ENCODE measurements at regions not wholly inside any gene's neighbourhood (a gene's known extent, or its start where the extent isn't known, plus 50 kb on each side); places are given as distances from the start of the nearest gene placed in this dataset.
"Not testable (repeated sequence)": the region's sequence is repeated elsewhere in the genome, so short reads cannot be mapped to it uniquely, and the experiment has no call there.

DNA sequence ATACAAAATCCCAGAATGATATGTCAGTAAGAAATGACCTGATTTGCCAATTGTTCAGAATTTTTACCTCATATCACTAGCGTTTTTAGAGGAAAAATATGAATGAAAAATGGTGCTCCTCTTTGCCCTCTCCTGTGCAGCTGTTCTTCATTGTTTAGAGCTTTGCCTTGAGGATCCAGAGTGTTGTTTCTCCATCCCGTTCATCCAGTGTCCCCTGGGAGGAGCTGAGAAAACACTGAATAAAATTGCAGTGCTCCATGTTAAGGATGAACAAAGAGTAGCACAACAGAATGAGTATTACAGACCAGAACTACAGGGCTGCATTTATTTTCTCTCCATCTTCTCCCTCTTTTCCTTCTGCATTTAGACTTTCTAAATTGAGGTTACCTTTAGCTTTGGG is 133.1 kb downstream of the ADCYAP1 start:
- Histone ChIP-seq H3K27me3 (ENCODE audit: low read depth) (no peaks in the 10 kb centered on the region), H3K36me3 (replicated peaks) (no peaks in the 10 kb centered on the region), H3K4me1 (no peaks in the 10 kb centered on the region)

DNA sequence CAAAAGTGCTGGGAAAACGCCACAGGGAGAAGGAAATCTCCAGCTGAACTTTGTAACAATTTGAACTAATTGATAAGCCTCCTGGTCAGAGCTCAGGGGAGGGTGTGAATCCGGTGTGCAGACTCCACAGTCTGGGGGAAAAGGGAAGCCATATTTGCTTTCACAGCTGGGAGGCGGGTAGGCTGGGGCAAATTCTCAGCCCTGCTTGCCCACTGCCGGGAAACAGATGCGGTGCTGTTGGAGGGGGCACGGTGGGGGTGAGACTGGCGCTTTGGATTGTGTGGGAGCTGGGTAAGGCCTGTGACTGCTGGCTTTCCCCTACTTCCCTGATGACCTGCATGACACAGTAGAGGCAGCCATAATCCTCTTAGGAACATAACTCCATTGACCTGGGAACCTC is 134.8 kb downstream of the ADCYAP1 start:
- H3K27me3 ChIP-seq (ENCODE audit: low read depth) = no peaks in the 10 kb centered on the region
- H3K4me1 ChIP-seq = no peaks in the 10 kb centered on the region
- in situ Hi-C loops (cut with MboI; ENCODE audit: low sequenced_read_pairs) = no loop called here
- DNase-seq (ENCODE audit: low spot score in 2 of 2) = no peak
- H3K4me3 ChIP-seq = no peak overlapping the region
- H3K9me3 ChIP-seq = no peaks in the 10 kb centered on the region
- H3K36me3 ChIP-seq (replicated peaks) = no peaks in the 10 kb centered on the region

More for the DNA sequence above, 133.1 kb downstream of the ADCYAP1 start:
- in situ Hi-C loops (cut with MboI; ENCODE audit: low sequenced_read_pairs) = no loop called here
- DNase-seq (ENCODE audit: low spot score in 2 of 2) = no peak
- Histone ChIP-seq H3K4me3 (no peak overlapping the region), H3K9me3 (no peaks in the 10 kb centered on the region)

DNA sequence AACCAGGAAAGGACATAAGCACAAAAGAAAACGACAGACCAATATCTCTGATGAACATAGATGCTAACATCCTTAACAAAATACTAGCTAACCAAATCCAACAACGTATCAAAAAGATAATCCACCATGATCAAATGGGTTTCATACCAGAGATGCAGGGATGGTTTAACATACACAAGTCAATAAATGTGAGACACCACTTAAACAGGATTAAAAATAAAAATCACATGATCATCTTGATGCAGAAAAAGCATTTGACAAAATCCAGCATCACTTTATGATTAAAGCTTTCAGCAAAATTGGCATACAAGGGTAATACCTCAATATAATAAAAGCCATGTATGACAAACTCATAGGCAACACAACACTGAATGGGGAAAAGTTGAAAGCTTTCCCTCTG is 138.4 kb downstream of the ADCYAP1 start:
- H3K9me3 ChIP-seq; in situ Hi-C loops (cut with MboI; ENCODE audit: low sequenced_read_pairs); H3K27me3 ChIP-seq (ENCODE audit: low read depth); H3K4me3 ChIP-seq; H3K4me1 ChIP-seq; DNase-seq (ENCODE audit: low spot score in 2 of 2); H3K36me3 ChIP-seq (replicated peaks): not testable (repeated sequence)

DNA sequence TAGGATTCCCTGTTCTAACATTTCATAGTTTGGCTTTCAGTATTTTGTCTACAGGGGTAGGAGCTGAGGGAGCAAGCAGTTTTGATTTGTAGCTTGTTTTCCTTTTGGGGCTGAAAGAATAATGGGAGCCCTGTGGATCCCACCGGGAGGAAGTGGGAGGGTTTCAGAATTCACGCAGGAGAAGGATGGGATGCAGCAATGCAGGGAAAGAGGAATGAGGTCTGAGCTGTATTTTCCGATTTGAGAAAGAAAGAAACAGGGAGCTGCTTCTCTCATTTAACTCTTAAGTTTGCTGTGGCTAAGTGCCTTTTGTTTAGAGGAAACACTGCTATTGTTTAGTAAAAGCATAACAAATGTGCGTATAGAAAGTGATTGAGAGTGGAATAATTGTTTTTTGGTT is 141.0 kb downstream of the ADCYAP1 start:
- no peak overlapping the region for H3K4me3 ChIP-seq
- in situ Hi-C loops (cut with MboI; ENCODE audit: low sequenced_read_pairs) = no loop called here

DNA sequence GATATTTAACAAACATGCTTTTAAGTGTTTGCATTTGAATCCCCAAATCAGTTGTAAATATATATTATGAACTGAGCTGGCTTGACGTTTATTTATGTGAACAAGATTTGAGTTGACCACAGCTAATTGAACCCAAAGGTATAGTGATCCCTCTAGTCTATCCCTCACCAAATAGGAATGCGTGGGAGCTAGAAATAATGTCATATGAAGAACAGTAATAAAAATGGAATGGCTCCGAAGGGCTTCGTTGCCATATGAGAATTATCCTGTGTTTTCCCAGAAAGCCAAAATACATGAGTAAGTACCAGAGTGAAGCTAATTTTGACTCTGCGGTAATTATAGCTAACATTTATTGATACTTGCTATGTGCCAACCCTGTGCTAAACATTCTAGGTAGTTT is 142.7 kb downstream of the ADCYAP1 start:
- in situ Hi-C loops (cut with MboI; ENCODE audit: low sequenced_read_pairs) = no loop called here
- Histone ChIP-seq H3K9me3 (no peaks in the 10 kb centered on the region), H3K4me1 (no peaks in the 10 kb centered on the region), H3K36me3 (replicated peaks) (no peaks in the 10 kb centered on the region), H3K4me3 (no peak overlapping the region), H3K27me3 (ENCODE audit: low read depth) (no peaks in the 10 kb centered on the region)
- DNase-seq (ENCODE audit: low spot score in 2 of 2) = no peak

More for the DNA sequence above, 141.0 kb downstream of the ADCYAP1 start:
- H3K4me1 ChIP-seq = no peaks in the 10 kb centered on the region
- no peaks in the 10 kb centered on the region for H3K27me3 ChIP-seq (ENCODE audit: low read depth)
- no peaks in the 10 kb centered on the region for H3K36me3 ChIP-seq (replicated peaks)
- no peak for DNase-seq (ENCODE audit: low spot score in 2 of 2)
- no peaks in the 10 kb centered on the region for H3K9me3 ChIP-seq

DNA sequence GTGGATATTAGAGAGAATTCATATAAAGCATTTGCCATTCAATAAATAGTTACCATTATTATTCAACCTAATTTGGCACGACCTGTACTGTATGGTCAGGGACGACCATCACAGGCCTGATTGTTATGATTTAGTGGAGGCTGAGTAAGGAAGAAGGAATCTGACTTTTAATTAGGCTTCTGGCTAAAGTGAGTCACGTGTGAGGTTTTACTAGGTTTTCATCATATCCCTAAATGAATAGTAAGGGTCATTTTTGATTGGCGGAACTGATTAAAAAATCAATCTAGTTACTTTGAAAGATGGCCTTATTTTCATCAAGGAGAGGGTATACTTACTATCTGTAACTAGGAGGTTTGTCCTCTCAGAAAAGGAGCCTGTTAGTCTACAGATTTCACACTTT is 143.4 kb downstream of the ADCYAP1 start:
- no peak for DNase-seq (ENCODE audit: low spot score in 2 of 2)
- in situ Hi-C loops (cut with MboI; ENCODE audit: low sequenced_read_pairs) = no loop called here
- no peak overlapping the region for H3K4me3 ChIP-seq
- H3K27me3 ChIP-seq (ENCODE audit: low read depth) = no peaks in the 10 kb centered on the region
- H3K9me3 ChIP-seq = no peaks in the 10 kb centered on the region
- no peaks in the 10 kb centered on the region for H3K36me3 ChIP-seq (replicated peaks)
- no peaks in the 10 kb centered on the region for H3K4me1 ChIP-seq

- Histone ChIP-seq H3K36me3 (replicated peaks) (no peaks in the 10 kb centered on the region), H3K4me1 (no peaks in the 10 kb centered on the region), H3K27me3 (ENCODE audit: low read depth) (no peaks in the 10 kb centered on the region), H3K4me3 (no peak overlapping the region), H3K9me3 (no peaks in the 10 kb centered on the region)
- in situ Hi-C loops (cut with MboI; ENCODE audit: low sequenced_read_pairs) = no loop called here
- DNase-seq (ENCODE audit: low spot score in 2 of 2) = no peak
Measured at GRCh38 chr18:1049173-1049572, 144.5 kb downstream of the ADCYAP1 start.

GRCh38 chr18:1050012-1050657 is 145.5 kb downstream of the ADCYAP1 start:
- Histone ChIP-seq H3K27me3 (ENCODE audit: low read depth) (no peaks in the 10 kb centered on the region), H3K9me3 (no peaks in the 10 kb centered on the region), H3K4me3 (no peak overlapping the region), H3K4me1 (no peaks in the 10 kb centered on the region), H3K36me3 (replicated peaks) (no peaks in the 10 kb centered on the region)
- DNase-seq (ENCODE audit: low spot score in 2 of 2) = no peak
- in situ Hi-C loops (cut with MboI; ENCODE audit: low sequenced_read_pairs) = no loop called here

- Histone ChIP-seq H3K4me3 (no peak overlapping the region), H3K27me3 (ENCODE audit: low read depth) (no peaks in the 10 kb centered on the region), H3K36me3 (replicated peaks) (no peaks in the 10 kb centered on the region), H3K4me1 (no peaks in the 10 kb centered on the region), H3K9me3 (no peaks in the 10 kb centered on the region)
- no peak for DNase-seq (ENCODE audit: low spot score in 2 of 2)
- in situ Hi-C loops (cut with MboI; ENCODE audit: low sequenced_read_pairs) = no loop called here
Measured at GRCh38 chr18:1052301-1052700, 147.6 kb downstream of the ADCYAP1 start.

GRCh38 chr18:1053331-1054315 is 149.0 kb downstream of the ADCYAP1 start:
- Histone ChIP-seq H3K4me1 (no peaks in the 10 kb centered on the region), H3K27me3 (ENCODE audit: low read depth) (no peaks in the 10 kb centered on the region), H3K36me3 (replicated peaks) (no peaks in the 10 kb centered on the region), H3K9me3 (no peaks in the 10 kb centered on the region), H3K4me3 (no peak overlapping the region)
- in situ Hi-C loops (cut with MboI; ENCODE audit: low sequenced_read_pairs) = no loop called here
- no peak for DNase-seq (ENCODE audit: low spot score in 2 of 2)

DNA sequence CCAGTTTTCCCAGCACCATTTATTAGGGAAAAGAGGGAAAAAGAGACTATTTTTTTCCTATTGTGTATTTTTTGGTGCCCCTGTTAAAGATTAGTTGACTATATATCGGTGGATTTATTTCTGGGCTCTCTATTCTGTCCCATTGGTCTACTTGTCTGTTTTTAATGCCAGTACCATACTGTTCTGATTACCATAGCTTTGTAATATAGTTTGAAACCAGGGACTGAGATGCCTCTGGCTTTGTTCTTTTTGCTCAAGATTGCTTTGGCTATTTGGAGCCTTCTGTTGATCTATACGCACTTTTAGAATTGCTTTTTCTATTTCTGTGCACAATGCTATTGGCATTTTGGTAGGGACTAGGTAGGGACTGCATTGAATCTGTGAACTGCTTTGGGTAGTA is 151.7 kb downstream of the ADCYAP1 start:
- DNase-seq (ENCODE audit: low spot score in 2 of 2) = no peak

DNA sequence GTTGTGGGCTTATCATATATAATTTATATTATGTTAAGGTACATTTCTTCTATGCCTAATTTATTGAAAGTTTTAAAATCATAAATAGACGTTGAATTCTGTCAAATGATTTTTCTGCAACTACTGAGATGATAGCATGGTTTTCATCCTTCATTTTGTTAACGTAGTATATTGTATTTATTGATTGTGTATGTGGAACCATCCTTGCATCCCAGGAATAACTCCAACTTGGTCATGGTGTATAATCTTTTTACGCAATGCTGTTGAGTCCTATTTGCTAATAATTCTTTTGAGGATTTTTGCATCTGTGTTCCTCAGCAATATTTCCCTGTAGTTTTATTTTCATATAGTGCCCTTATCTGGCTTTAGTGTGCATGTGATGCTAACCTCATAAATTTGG is 152.7 kb downstream of the ADCYAP1 start:
- Histone ChIP-seq H3K9me3 (no peaks in the 10 kb centered on the region), H3K27me3 (ENCODE audit: low read depth) (no peaks in the 10 kb centered on the region), H3K4me3 (no peak overlapping the region), H3K36me3 (replicated peaks) (no peaks in the 10 kb centered on the region), H3K4me1 (no peaks in the 10 kb centered on the region)
- no peak for DNase-seq (ENCODE audit: low spot score in 2 of 2)
- in situ Hi-C loops (cut with MboI; ENCODE audit: low sequenced_read_pairs) = no loop called here

More for the DNA sequence above, 151.7 kb downstream of the ADCYAP1 start:
- in situ Hi-C loops (cut with MboI; ENCODE audit: low sequenced_read_pairs) = no loop called here
- Histone ChIP-seq H3K36me3 (replicated peaks) (no peaks in the 10 kb centered on the region), H3K9me3 (no peaks in the 10 kb centered on the region), H3K27me3 (ENCODE audit: low read depth) (no peaks in the 10 kb centered on the region), H3K4me3 (no peak overlapping the region), H3K4me1 (no peaks in the 10 kb centered on the region)

GRCh38 chr18:1062588-1062987 is 157.9 kb downstream of the ADCYAP1 start:
- Histone ChIP-seq H3K36me3 (replicated peaks) (no peaks in the 10 kb centered on the region), H3K27me3 (ENCODE audit: low read depth) (0 out of 2 replicates have a peak, but pooled peaks cover 4% of the 10 kb centered on the region), H3K9me3 (no peaks in the 10 kb centered on the region), H3K4me3 (no peak overlapping the region), H3K4me1 (no peaks in the 10 kb centered on the region)
- DNase-seq (ENCODE audit: low spot score in 2 of 2) = no peak
- in situ Hi-C loops (cut with MboI; ENCODE audit: low sequenced_read_pairs) = no loop called here

GRCh38 chr18:1075322-1075721 is 170.7 kb downstream of the ADCYAP1 start:
- no peak overlapping the region for H3K4me3 ChIP-seq
- no peaks in the 10 kb centered on the region for H3K4me1 ChIP-seq
- DNase-seq (ENCODE audit: low spot score in 2 of 2) = no peak
- in situ Hi-C loops (cut with MboI; ENCODE audit: low sequenced_read_pairs) = no loop called here
- no peaks in the 10 kb centered on the region for H3K36me3 ChIP-seq (replicated peaks)
- no peaks in the 10 kb centered on the region for H3K9me3 ChIP-seq
- no peaks in the 10 kb centered on the region for H3K27me3 ChIP-seq (ENCODE audit: low read depth)

All from HAP-1 (cell line).